ENCODE measurements at regions not wholly inside any gene's neighbourhood (a gene's known extent, or its start where the extent isn't known, plus 50 kb on each side); places are given as distances from the start of the nearest gene placed in this dataset.
A peak's percentile ranks its signal among the peaks of the same experiment; 100 is the strongest.

- peak; percentile 83 for DNase-seq (ENCODE audit: low read depth)
- no peak overlapping the region for H3K4me3 ChIP-seq (ENCODE audit: low read length)
- no peak for TF ChIP-seq CTCF (IDR thresholded peaks at IDR 0.05; ENCODE audit: insufficient read depth, low read depth, low read length, missing control alignments)
Observed at GRCh38 chr5:165321912-165322311, 1816.5 kb downstream of the MAT2B start.

- no peak overlapping the region for H3K4me3 ChIP-seq (ENCODE audit: low read length)
- no peak for TF ChIP-seq CTCF (IDR thresholded peaks at IDR 0.05; ENCODE audit: insufficient read depth, low read depth, low read length, missing control alignments)
- DNase-seq (ENCODE audit: low read depth): peak; percentile 88
Observed at GRCh38 chr5:165325221-165325620, 1819.8 kb downstream of the MAT2B start.

- TF ChIP-seq CTCF (IDR thresholded peaks at IDR 0.05; ENCODE audit: insufficient read depth, low read depth, low read length, missing control alignments): no peak
- H3K4me3 ChIP-seq (ENCODE audit: low read length): no peak overlapping the region
- no peak for DNase-seq (ENCODE audit: low read depth)
Observed at GRCh38 chr5:165327631-165328030, 1822.2 kb downstream of the MAT2B start.

GRCh38 chr5:165328846-165329245 is 1823.4 kb downstream of the MAT2B start:
- no peak overlapping the region for H3K4me3 ChIP-seq (ENCODE audit: low read length)

GRCh38 chr5:165333623-165334022 is 1828.2 kb downstream of the MAT2B start:
- TF ChIP-seq CTCF (IDR thresholded peaks at IDR 0.05; ENCODE audit: insufficient read depth, low read depth, low read length, missing control alignments): no peak
- no peak for DNase-seq (ENCODE audit: low read depth)
- no peak overlapping the region for H3K4me3 ChIP-seq (ENCODE audit: low read length)

More at GRCh38 chr5:165328846-165329245, 1823.4 kb downstream of the MAT2B start:
- no peak for TF ChIP-seq CTCF (IDR thresholded peaks at IDR 0.05; ENCODE audit: insufficient read depth, low read depth, low read length, missing control alignments)
- peak; percentile 51 for DNase-seq (ENCODE audit: low read depth)

- TF ChIP-seq CTCF (IDR thresholded peaks at IDR 0.05; ENCODE audit: insufficient read depth, low read depth, low read length, missing control alignments): no peak
- DNase-seq (ENCODE audit: low read depth): peak; percentile 87
- no peak overlapping the region for H3K4me3 ChIP-seq (ENCODE audit: low read length)
Observed at GRCh38 chr5:165334201-165334600, 1828.8 kb downstream of the MAT2B start.

GRCh38 chr5:165349735-165350134 is 1844.3 kb downstream of the MAT2B start:
- no peak for TF ChIP-seq CTCF (IDR thresholded peaks at IDR 0.05; ENCODE audit: insufficient read depth, low read depth, low read length, missing control alignments)
- DNase-seq (ENCODE audit: low read depth): no peak

More at GRCh38 chr5:165349735-165350134, 1844.3 kb downstream of the MAT2B start:
- no peak overlapping the region for H3K4me3 ChIP-seq (ENCODE audit: low read length)
